Stromal cell of bone marrow (primary cell): ENCODE measurements at regions not wholly inside any gene's neighbourhood (a gene's known extent, or its start where the extent isn't known, plus 50 kb on each side); places are given as distances from the start of the nearest gene placed in this dataset.

ENCODE experiments used
- DNase-seq: peaks from one replicate; pipeline ENCODE4 v3.0.0-alpha.2; 2012; ENCODE audit warnings: low read depth

DNA sequence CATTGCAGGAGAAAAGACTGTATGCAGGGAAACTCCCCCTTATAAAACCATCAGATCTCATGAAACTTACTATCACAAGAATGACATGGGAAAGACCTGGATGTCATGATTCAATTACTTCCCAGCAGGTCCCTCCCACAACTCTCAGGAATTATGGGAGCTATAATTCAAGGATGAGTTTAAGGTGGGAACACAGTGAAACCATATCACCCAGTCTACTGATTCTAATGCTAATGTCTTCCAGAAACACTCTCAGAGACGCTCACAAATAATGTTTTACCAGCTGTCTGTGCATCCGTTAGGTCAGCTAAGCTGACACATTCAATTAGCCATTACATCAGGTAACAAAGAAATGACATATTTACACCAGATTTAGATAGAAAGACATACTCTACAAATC lies 637.9 kb downstream of the NLGN4Y start:
- DNase-seq, result no peak

DNA sequence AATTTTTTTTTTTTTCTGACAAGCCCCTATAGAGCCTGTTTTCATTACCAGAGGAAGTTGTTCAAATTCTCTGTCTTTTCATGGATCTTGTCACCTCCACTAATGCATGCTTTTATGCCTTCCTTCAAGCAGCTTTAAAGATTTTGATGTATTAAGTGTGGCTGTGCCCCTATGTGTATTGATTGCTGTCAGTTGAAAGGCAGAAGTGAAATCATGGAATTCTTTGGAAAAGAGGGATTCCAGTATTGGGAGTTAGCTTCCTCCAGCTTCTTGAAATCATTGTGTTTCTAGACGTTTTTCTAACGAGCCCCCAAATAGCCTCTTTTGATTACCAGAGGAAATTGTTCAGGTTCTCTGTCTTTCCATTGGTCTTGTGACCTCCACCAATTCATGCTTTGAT lies 655.6 kb downstream of the NLGN4Y start:
- no peak for DNase-seq

- no peak for DNase-seq
Observed at GRCh38 chrY:15229056-15229455, 704.7 kb downstream of the NLGN4Y start.

DNA sequence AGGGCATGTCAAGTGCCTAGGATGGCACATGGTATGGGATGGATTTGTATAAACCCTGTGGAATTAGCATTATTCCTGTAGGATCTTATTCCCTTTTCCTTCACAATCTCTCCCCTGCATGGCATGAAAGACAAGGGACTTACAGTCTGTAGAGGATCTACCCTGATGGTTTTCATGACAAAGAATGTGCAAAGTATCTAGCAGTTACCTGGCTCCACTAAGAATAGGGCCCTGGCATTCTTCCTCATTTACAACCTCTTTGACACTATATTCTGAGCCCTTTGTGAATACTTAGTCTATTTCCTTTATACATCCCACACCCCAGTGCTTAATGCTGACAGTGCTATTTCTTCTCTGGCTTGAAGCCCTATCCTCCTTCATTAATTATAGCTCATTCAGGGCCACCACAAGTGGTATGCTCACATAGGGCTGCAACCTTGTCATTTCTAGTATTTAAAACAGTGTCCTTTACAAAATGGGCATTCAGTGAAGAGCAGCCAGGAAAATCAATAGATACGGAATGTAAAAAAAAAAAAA lies 715.3 kb downstream of the NLGN4Y start:
- no peak for DNase-seq

GRCh38 chrY:15259286-15259685 lies 735.0 kb downstream of the NLGN4Y start:
- DNase-seq, result no peak

DNA sequence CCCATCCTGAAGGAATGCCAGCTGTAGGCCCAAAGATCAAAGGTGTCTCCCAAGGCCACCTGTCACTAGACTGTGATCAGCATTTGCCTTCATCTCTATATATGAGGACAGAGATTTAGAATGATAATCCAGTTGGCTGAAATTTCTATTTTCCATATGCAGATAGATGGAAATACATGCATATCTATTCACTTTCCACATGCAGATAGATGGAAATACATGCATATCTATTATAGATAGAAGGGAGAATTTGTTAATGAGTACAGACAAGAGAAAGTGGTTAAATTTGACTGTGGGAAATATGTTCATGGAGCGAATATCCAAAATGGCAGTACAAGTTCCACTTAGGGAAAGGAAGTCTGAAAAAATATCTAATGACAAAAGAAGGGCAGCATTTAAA lies 762.2 kb downstream of the NLGN4Y start:
- no peak for DNase-seq

DNA sequence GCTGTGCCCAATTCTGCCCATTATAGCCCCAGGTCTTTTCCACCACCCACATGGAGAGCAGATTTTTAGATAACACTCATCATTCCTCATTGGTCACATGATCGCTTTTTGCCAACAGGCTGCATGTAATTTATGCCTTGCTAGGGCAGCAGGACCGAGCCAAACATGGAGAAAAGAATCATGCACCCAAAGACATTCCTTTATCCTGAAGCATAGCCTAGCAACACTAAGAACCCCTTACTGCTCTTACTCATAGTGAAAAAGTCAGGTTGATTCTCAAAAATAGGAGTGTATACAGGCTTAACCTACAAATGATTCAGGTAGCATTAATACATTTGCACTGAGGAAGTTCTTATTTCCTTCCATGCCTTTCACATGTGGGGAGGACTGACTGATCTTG lies 765.5 kb downstream of the NLGN4Y start:
- DNase-seq, result no peak

DNA sequence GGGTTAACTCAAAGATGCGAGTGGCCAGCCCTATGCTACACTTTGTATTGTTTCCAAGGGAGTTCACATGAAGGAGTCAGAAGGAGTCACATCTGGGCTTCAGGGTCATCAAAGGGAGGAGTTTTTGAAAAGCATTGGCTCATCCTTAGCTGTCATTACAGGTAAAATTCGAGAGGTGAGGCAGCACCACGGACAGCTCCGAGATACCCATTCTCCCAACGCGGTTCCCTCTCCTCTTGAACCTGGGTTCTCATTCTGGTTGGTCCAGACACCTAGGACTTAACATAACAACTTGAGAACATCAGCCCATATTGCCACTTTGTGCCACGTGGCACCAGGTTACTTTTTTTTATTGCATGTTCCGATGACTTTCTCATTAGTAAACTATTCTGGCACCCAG lies 768.6 kb downstream of the NLGN4Y start:
- no peak for DNase-seq

GRCh38 chrY:15301879-15302278 lies 777.5 kb downstream of the NLGN4Y start:
- DNase-seq, result no peak

GRCh38 chrY:15312166-15312565 lies 787.8 kb downstream of the NLGN4Y start:
- no peak for DNase-seq

GRCh38 chrY:15324189-15324588 lies 799.9 kb downstream of the NLGN4Y start:
- no peak for DNase-seq

DNA sequence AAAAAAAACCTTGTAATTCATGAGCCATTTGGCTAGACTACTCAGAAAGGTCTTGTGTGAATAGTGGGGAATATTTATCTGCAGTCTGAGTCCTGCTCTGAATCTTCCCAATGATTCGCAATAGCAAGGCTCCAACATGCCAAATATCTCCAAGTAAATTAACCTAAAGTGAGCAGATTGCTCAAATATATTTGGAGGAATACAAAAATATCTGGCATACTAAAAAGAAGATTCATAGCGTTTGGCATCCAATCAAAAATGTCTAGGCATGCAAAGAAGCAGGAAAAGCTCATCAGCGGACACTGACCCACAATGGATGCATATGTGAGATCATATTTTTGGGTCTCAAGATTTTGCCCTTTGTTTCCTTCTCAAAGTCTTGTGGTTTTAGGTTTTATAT lies 800.9 kb downstream of the NLGN4Y start:
- no peak for DNase-seq

DNA sequence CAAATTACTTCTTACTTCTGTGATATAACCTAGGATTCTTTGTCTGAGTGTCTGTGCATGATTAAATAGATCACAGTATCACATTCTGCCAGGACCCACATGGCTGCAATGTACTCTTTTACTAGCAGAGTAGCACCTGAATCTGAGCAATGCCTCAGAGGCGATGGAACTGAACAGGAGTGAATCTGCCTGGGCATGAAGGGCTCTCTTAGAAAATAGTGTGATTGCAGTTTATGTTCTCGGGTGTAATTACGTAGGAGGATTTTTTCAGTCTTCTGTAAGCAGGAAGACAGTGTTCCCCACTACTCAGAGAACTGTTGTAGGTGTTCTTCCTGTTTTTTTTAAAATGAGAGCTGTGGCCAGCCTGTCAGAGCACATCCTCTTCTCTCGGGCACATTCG lies 802.3 kb downstream of the NLGN4Y start:
- DNase-seq, result no peak

DNA sequence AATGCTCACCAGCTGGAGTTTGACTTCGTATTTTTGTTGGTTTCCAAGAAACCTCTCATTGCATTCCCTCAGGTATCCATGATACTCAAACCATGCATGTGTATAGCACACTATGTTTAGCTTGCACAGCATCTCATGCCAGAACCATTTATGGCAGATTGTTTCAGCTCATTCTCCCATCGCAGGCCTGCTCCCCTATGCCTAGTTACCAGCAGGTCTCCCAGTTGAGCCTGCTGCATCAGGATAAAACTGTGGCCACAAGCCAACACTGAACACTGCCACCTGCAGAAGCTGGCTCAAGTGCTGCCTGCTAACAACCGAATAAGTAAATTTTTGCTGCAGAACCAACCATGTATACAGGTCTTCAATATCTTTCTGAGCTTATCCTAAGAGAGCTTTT lies 804.5 kb downstream of the NLGN4Y start:
- DNase-seq, result no peak

DNA sequence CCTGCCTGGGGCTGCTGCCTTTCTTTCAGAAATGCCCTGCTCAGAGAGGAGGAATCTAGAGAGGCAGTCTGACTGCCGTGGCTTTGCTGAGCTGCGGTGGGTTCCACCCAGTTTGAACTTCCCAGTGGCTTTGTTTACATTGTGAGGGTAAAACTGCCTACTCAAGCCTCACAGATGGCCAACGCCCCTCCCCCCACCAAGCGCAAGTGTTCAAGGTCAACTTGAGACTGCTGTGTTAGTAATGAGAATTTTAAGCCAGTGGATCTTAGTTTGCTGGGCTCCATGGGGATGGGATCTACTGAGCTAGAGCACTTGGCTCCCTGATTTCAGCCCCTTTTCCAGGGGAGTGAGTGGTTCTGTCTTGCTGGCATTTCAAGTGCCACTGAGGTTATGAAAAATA lies 819.2 kb downstream of the NLGN4Y start:
- no peak for DNase-seq

- no peak for DNase-seq
Observed at GRCh38 chrY:15345471-15346155, 821.3 kb downstream of the NLGN4Y start.

DNA sequence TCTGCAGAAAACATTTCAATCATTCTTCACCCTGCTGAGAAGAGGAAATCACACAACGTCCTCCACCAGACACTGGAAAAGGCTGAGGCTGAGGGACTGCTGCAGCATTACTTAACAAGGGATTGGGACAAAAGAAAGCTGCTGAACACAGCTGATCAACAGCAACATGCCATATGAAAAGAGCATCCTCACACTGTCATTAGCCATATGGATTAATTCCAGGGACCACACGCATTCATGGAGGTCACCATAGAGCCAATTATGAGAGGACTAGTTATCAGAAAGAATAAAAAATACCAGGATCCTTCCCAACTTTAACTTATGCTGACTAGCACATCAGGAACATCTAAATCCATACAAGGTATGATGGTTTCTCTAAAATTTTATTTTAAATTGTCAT lies 825.0 kb downstream of the NLGN4Y start:
- DNase-seq, result no peak

GRCh38 chrY:15355321-15355720 lies 831.0 kb downstream of the NLGN4Y start:
- no peak for DNase-seq

DNA sequence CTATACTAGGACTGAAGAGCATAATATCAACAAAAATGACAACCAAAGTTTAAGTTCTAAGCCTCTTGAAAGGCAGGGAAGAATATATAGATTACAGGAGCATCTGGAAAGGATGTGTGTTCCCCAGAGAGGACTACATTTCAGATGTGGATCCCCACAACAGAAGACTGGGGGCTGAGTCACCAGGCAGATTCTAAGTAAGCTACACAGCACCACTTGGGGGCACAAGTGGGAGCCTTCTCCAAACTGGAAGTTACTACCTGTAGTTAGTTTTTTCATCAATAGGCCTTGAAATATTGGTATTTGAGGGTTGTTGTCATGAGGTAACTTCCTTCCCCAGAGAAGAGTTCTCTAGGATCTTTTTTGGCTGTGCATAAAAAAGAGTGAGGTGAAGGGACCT lies 836.1 kb downstream of the NLGN4Y start:
- DNase-seq, result no peak

DNA sequence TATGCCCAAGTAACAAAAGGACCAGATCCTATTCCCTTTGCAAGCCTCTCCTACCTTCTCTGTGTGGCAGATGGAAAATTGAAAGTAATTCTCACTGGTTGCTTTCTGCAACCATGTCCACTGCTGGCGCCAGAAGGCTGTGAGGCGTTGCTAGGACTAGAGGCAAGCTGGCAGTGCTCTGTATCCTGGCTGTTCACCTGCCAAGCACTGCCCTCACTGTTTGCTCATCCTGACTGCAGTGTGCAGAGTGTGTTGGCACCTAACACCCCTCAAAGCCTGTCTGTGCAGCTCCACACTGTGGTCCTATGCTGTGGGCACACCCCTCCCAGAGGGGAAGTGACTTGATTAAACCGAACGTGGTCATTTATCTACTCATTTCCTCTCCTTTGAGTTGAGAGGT lies 840.7 kb downstream of the NLGN4Y start:
- DNase-seq, result no peak

DNA sequence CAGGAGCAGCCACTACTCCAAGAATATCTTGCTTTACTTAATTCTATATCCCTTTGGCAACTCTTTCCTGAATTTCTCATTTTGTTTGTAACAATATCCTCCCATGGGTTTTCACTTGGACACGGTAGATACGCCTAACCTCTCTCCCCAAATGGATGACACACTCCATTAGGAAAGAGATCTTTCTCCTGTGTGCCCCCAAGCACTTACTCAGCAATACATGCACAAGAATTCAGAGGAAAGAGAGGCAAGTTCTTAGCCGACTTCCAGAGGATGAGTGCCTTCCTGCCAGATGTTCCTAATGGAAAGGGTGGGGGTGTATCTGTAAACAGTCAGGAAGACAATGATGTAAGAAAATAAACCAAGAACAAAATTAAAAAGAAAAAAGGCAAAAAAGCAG lies 844.5 kb downstream of the NLGN4Y start:
- no peak for DNase-seq

GRCh38 chrY:15385178-15385577 lies 860.8 kb downstream of the NLGN4Y start:
- DNase-seq, result no peak

DNA sequence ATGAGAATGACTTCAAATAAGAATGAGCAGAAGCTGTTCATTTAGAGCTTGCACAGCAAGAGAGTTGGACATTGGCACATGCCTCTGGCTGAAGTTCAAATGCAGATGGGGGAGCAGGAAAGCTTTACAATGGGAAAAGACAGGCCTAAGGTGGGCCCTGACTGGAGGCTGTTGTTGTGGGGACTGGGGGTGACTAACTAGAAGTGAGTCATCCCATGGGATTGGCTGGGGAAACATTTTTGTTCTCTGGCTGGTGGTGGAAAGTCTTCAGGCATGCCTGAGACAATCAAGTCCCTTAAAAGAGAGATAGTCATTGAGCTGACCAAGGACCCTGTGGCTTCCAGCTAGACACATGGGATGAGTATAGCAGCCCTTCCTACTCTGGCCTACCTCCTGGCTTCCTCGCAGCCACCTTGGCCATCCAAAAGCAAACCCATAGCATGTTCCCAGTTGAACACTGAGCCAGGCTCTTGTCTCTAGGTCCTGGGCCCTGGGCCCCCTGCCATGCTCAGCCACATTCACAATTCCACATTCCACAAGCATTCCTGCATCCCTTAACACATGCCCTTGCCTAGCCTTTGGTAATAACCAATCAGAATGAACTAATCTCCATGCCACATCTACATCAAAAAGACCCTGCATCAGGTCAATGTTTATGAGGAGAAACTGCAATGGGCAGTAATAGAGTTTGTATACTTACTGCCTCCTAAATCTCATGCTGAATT lies 873.4 kb downstream of the NLGN4Y start:
- no peak for DNase-seq

GRCh38 chrY:15402451-15402850 lies 878.1 kb downstream of the NLGN4Y start:
- DNase-seq, result no peak
